ENCODE measurements at regions not wholly inside any gene's neighbourhood (a gene's known extent, or its start where the extent isn't known, plus 50 kb on each side); places are given as distances from the start of the nearest gene placed in this dataset.

GRCh38 chr12:115756804-115757203 lies 520.7 kb downstream of the MED13L start:
- TF ChIP-seq POLR2A (IDR thresholded peaks at IDR 0.05), result no peak
- TF ChIP-seq CTCF (IDR thresholded peaks at IDR 0.05), result no peak
